Transverse colon (tissue), 4 donors: ENCODE measurements at regions not wholly inside any gene's neighbourhood (a gene's known extent, or its start where the extent isn't known, plus 50 kb on each side); places are given as distances from the start of the nearest gene placed in this dataset.

Source experiments
- DNase-seq: peaks from one replicate; pipeline ENCODE4 v3.0.0-alpha.2; 2019
- H3K27ac ChIP-seq, 4 donors: fragments of 200-600 bp; sonication (generic); 2 replicates each; pipeline ENCODE4 v1.5.1; 2016 to 2018; ENCODE audit warnings: inconsistent platforms in 4 of 4
- H3K27me3 ChIP-seq: fragments of 200-600 bp; sonication (generic); 2 replicates; pipeline ENCODE4 v1.5.1; 2017; ENCODE audit warnings: inconsistent platforms
- H3K36me3 ChIP-seq, 4 donors: fragments of 200-600 bp; sonication (generic); 2 replicates each; pipeline ENCODE4 v1.5.1; 2017 to 2019; ENCODE audit warnings: inconsistent platforms in 4 of 4
- H3K4me1 ChIP-seq, 4 donors: fragments of 200-600 bp; sonication (generic); 2 replicates each; pipeline ENCODE4 v1.5.1; 2017 to 2020; ENCODE audit warnings: inconsistent platforms in 4 of 4
- H3K4me3 ChIP-seq, 4 donors: fragments of 200-600 bp; sonication (generic); 1 replicate in 1 of 4; 2 replicates in 3 of 4; pipeline versions ENCODE4 v1.5.1 to v1.6.1; 2017 to 2019; ENCODE audit warnings: inconsistent platforms in 4 of 4
- H3K9me3 ChIP-seq, 2 donors: fragments of 200-600 bp; sonication (generic); 2 replicates each; pipeline ENCODE4 v1.5.1; 2017 to 2019; ENCODE audit warnings: inconsistent platforms in 2 of 2
- EP300 ChIP-seq: sonication (generic); formaldehyde crosslinking; IDR thresholded peaks from one replicate; pipeline ENCODE4 v1.6.1; 2017; ENCODE audit warnings: antibody characterized with exemption, low read depth
- POLR2A ChIP-seq: fragments of 450-650 bp; IDR thresholded peaks from one replicate; pipeline ENCODE4 v1.6.1; 2016; ENCODE audit warnings: antibody characterized with exemption, mild to moderate bottlenecking, moderate library complexity
- POLR2AphosphoS5 ChIP-seq, 3 donors: sonication (generic); formaldehyde crosslinking; IDR thresholded peaks; one replicate each; pipeline ENCODE4 v1.6.1; 2016; ENCODE audit warnings: antibody characterized with exemption in 3 of 3
- WGBS, 2 donors: methylation state at CpG; one replicate each; pipeline ENCODE4 v1.1.5; 2018; ENCODE audit warnings: low coverage in 1 of 2; 5-methylcytosine and 5-hydroxymethylcytosine counted together
- in situ Hi-C, 4 donors: fragments of 200-750 bp; cut with MboI; loops; one replicate each; pipeline versions ENCODE4 v1.15.0 to v1.15.1; 2017; ENCODE audit warnings: low sequenced_read_pairs in 3 of 4, low pct_ligation_motif_present in 1 of 4, low pct_unique_long_range_greater_than_20kb in 1 of 4
- intact Hi-C: fragments of 100-400 bp; cut with DNase I; formaldehyde crosslinking; loops from one replicate; pipeline ENCODE4 v1.15.1; 2023; ENCODE audit warnings: low total_unique reads
- TF ChIP-seq, protein P1 (sequence below), 5 experiments: fragments of 200-600 bp in 3 of 5; fragments of 450-650 bp in 2 of 5; sonication (generic) in 3 of 5; IDR thresholded peaks; 1 replicate in 2 of 5; 2 replicates in 3 of 5; pipeline ENCODE4 v1.5.1; 2016 to 2017; ENCODE audit warnings: antibody characterized with exemption in 5 of 5, inconsistent platforms in 3 of 5, mild to moderate bottlenecking in 2 of 5, moderate library complexity in 1 of 5

DNA sequence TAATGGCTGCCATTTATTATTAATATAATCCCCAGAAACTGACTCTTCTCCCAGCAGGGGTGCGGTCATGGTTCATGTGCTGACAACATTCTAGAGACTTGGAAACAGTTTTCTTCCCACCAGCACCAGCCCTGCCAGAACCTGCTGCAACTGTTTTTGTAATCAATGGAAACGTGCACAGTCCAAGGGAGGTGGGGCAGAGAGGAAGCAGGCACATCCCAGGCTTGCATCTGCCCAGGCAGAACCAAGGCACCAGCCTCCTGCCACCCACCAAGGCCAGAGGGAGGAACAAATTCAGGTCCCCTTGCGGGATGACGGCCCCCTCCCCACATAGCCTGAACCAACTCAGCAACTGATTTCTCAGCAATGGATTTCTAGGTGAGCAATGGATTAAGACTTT is 119.0 kb downstream of the OAT start:
- WGBS, 2 donors = 73% methylated on average over 4 of the region's 4 CpGs; no CpG with 5 or more reads in 1 of the 2 donors
- Histone ChIP-seq H3K36me3 (no peaks in the 10 kb centered on the region), H3K27me3 (no peaks in the 10 kb centered on the region), H3K9me3 (no peaks in the 10 kb centered on the region), H3K27ac (no peak overlapping the region), H3K4me1 (no peaks in the 10 kb centered on the region), H3K4me3 (no peak overlapping the region)
- TF ChIP-seq EP300 (no peak), POLR2AphosphoS5 (IDR thresholded peaks at IDR 0.05) (no peak), POLR2A (no peak)
- TF ChIP-seq, protein P1, sequence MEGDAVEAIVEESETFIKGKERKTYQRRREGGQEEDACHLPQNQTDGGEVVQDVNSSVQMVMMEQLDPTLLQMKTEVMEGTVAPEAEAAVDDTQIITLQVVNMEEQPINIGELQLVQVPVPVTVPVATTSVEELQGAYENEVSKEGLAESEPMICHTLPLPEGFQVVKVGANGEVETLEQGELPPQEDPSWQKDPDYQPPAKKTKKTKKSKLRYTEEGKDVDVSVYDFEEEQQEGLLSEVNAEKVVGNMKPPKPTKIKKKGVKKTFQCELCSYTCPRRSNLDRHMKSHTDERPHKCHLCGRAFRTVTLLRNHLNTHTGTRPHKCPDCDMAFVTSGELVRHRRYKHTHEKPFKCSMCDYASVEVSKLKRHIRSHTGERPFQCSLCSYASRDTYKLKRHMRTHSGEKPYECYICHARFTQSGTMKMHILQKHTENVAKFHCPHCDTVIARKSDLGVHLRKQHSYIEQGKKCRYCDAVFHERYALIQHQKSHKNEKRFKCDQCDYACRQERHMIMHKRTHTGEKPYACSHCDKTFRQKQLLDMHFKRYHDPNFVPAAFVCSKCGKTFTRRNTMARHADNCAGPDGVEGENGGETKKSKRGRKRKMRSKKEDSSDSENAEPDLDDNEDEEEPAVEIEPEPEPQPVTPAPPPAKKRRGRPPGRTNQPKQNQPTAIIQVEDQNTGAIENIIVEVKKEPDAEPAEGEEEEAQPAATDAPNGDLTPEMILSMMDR (IDR thresholded peaks at IDR 0.05) = no peak
- in situ Hi-C loops = no loop called here
- DNase-seq = no peak
- intact Hi-C loops = loop anchor here (5.0 kb wide), 1 partner anchor 127 kb away; no protein-coding TSS in a partner anchor

DNA sequence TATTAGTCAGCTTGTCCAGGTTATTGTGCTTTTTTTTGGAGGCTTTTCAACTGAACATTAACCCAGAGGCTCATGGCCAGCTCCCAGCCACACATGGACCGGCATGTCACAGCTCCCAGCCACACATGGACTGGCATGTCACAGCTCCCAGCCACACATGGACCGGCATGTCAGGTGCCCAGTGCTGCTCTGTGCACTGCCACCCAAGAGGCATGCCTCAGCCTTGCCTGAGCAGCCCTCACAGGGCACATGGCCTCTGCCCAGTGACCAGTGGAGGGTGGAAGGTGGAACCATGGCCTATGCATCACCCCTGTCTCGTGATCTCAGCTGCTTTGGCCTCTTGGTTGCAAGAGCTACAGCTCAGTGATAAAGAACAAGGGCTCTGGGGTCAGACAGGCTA is 119.8 kb downstream of the OAT start:
- in situ Hi-C loops = no loop called here
- no peaks in the 10 kb centered on the region for H3K36me3 ChIP-seq
- no peaks in the 10 kb centered on the region for H3K9me3 ChIP-seq
- H3K27ac ChIP-seq = no peak overlapping the region
- H3K27me3 ChIP-seq = no peaks in the 10 kb centered on the region
- DNase-seq = no peak
- intact Hi-C loops = loop anchor here (5.0 kb wide), 1 partner anchor 127 kb away; no protein-coding TSS in a partner anchor
- H3K4me1 ChIP-seq = no peaks in the 10 kb centered on the region
- no peak for TF ChIP-seq POLR2AphosphoS5 (IDR thresholded peaks at IDR 0.05)
- TF ChIP-seq EP300 = no peak
- TF ChIP-seq, protein P1 (IDR thresholded peaks at IDR 0.05) = no peak
- no peak for TF ChIP-seq POLR2A
- H3K4me3 ChIP-seq = no peak overlapping the region
- 81% methylated on average over 3 of the region's 3 CpGs; no CpG with 5 or more reads in 1 of the 2 donors for WGBS, 2 donors

DNA sequence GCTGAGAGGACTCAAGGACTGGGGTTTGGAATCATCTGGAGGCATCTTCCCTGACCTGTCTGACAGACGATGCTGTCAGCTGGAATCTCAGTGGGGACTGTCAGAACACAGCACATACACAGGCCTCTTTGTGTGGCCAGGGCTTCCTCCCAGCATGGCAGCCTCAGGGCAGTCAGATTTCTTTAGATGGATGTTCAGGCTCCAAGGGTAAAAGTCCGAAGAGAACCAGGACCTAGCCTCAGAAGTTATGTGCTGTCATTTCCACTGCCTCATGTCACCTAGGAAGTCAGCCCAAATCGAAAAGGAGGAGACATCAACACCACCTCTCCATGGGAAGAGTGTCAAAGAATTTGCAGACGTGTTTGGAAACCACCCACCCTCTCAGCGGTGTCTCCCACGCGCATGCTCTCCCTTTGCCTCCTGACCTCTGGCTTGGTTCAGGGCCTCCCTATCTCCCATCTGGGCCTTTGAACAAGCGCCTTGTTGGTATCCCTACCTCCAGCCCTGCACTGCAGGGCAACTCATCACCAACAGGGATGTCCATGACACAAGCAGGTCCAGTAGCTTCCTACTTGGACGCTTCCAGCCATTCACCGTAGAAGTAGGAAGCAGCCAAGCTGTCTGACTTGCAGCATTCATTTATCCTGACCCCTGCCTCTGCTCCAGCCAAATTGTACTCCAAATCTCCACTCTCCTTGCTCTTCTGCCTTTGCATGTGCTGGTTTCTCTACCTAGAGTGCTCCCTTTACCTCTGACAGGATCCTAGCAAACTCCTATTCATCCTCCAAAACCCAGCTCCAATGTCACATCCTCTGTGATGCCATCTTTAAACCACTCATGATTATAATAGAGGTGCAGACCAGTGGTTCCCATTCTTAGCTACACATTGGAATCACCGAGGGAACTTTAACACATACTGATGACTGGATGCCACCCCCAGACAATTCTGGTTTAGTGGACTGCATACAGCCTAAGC is 121.6 kb downstream of the OAT start:
- no peaks in the 10 kb centered on the region for H3K27me3 ChIP-seq
- in situ Hi-C loops (no loop called here), intact Hi-C loops (loop anchor here (5.0 kb wide), 1 partner anchor 125 kb away; no protein-coding TSS in a partner anchor)
- no peaks in the 10 kb centered on the region for H3K9me3 ChIP-seq
- no peak for DNase-seq
- H3K4me3 ChIP-seq = no peak overlapping the region
- no peaks in the 10 kb centered on the region for H3K4me1 ChIP-seq
- WGBS, 2 donors = 83% methylated on average over 11 of the region's 11 CpGs; no CpG with 5 or more reads in 1 of the 2 donors
- H3K27ac ChIP-seq = no peak overlapping the region
- TF ChIP-seq EP300 (no peak), POLR2A (no peak)
- TF ChIP-seq, protein P1 (IDR thresholded peaks at IDR 0.05) = no peak
- H3K36me3 ChIP-seq = no peaks in the 10 kb centered on the region

DNA sequence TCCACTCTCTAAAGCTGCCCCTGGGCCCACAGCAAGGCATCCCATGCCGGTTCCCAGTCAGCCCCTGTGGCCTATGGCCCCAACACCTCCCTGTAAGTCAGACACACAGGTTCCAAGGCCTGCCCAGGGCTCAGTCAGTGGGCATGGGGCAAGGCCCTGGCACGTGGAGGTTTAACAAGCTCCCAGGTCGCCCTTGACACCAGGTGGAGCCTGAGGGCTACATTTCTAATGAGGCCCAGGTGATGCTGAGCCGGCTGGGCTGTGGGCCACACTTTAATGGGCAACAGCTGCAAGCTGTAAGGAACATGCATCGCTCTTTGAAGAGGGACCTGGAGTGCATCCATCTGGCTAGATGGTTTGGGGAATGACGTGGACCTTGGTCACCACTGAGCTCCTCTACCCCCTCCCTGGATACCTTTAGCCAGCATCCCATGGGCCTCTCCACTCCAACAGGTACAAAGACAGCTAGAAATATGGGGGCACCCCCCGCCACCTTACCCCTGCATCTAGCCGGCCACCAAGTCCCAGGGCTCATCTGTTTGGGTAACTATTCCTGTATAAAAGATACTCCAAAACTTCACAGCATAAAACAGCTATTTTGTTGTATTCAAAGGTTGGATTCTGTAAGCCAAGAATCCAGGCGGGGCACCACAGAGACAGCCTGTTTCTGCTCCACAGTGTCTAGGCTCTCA is 122.5 kb downstream of the OAT start:
- DNase-seq = no peak
- Histone ChIP-seq H3K27me3 (no peaks in the 10 kb centered on the region), H3K36me3 (no peaks in the 10 kb centered on the region), H3K4me3 (no peak overlapping the region), H3K4me1 (no peaks in the 10 kb centered on the region), H3K9me3 (no peaks in the 10 kb centered on the region), H3K27ac (no peak overlapping the region)
- in situ Hi-C loops (no loop called here), intact Hi-C loops (loop anchor here (5.0 kb wide), 1 partner anchor 124 kb away; no protein-coding TSS in a partner anchor)
- no peak for TF ChIP-seq POLR2A
- TF ChIP-seq, protein P1 (IDR thresholded peaks at IDR 0.05) = no peak
- no peak for TF ChIP-seq EP300
- TF ChIP-seq POLR2AphosphoS5 (IDR thresholded peaks at IDR 0.05) = no peak
- 61% methylated on average over 8 of the region's 9 CpGs; no CpG with 5 or more reads in 1 of the 2 donors for WGBS, 2 donors
